OCI-LY7 (cell line): ENCODE measurements at regions not wholly inside any gene's neighbourhood (a gene's known extent, or its start where the extent isn't known, plus 50 kb on each side); places are given as distances from the start of the nearest gene placed in this dataset.

ENCODE experiments used
- BruUV-seq: library from RNA; stranded (reverse); fragments of 400-500 nt; replicated peaks from 2 replicates; lab custom pipeline; 2021; lab: Mats Ljungman, UMichigan
- CTCF ChIA-PET: fragments of 300-600 bp; sonication (Branson Sonifier 250); formaldehyde crosslinking; loops from one replicate; lab custom pipeline; 2022; ENCODE audit warnings: antibody characterized with exemption; ENCODE audit not compliant: unreplicated experiment; lab: Charles Lee
- POLR2A ChIA-PET: fragments of 300-600 bp; sonication (Branson Sonifier 250); formaldehyde crosslinking; loops from one replicate; lab custom pipeline; 2022; ENCODE audit warnings: antibody characterized with exemption; lab: Charles Lee
- DNase-seq: peaks from one replicate; pipeline ENCODE4 v3.0.0-alpha.2; 2015; ENCODE audit warnings: low spot score
- H2AFZ ChIP-seq: fragments of 200-600 bp; sonication (generic), shearing (Covaris generic); 2 replicates; pipeline ENCODE4 v1.6.1; 2014; ENCODE audit warnings: mild to moderate bottlenecking, antibody characterized with exemption, low read length, moderate library complexity
- H3K27ac ChIP-seq: fragments of 200-600 bp; sonication (generic); 2 replicates; pipeline ENCODE4 v1.5.1; 2014; ENCODE audit warnings: mixed run types, low read depth, mild to moderate bottlenecking, moderate library complexity, low read length, inconsistent platforms; ENCODE audit not compliant: poor library complexity, severe bottlenecking
- H3K36me3 ChIP-seq: fragments of 200-600 bp; sonication (generic); 2 replicates; pipeline ENCODE4 v1.6.1; 2014; ENCODE audit warnings: mild to moderate bottlenecking, antibody characterized with exemption, low read length, moderate library complexity, mixed read lengths; ENCODE audit not compliant: insufficient read depth
- H3K4me1 ChIP-seq: fragments of 200-600 bp; sonication (generic); 2 replicates; pipeline ENCODE4 v1.5.1; 2014; ENCODE audit warnings: mild to moderate bottlenecking, low read length; ENCODE audit not compliant: insufficient read depth, poor library complexity, severe bottlenecking
- H3K4me2 ChIP-seq: fragments of 200-600 bp; sonication (generic); 2 replicates; pipeline ENCODE4 v1.6.1; 2014; ENCODE audit warnings: mild to moderate bottlenecking, low read length
- H3K4me3 ChIP-seq: fragments of 200-600 bp; sonication (generic); 2 replicates; pipeline ENCODE4 v1.5.1; 2014; ENCODE audit warnings: mild to moderate bottlenecking, low read depth, low read length; ENCODE audit not compliant: poor library complexity, severe bottlenecking
- H3K79me2 ChIP-seq: fragments of 200-600 bp; sonication (generic); 2 replicates; pipeline ENCODE4 v1.6.1; 2016; ENCODE audit warnings: low read depth, mild to moderate bottlenecking, low read length, moderate library complexity, mixed read lengths; ENCODE audit not compliant: insufficient read depth
- H3K9me2 ChIP-seq: fragments of 200-600 bp; sonication (generic); 2 replicates; pipeline ENCODE4 v1.6.1; 2016; ENCODE audit warnings: mild to moderate bottlenecking, low read length, mixed read lengths; ENCODE audit not compliant: insufficient read depth
- H3K9me3 ChIP-seq: fragments of 200-600 bp; sonication (generic); 2 replicates; pipeline ENCODE4 v1.6.1; 2014; ENCODE audit warnings: mild to moderate bottlenecking, mixed run types, low read length, mixed read lengths
- H4K20me1 ChIP-seq: fragments of 200-600 bp; sonication (generic); 2 replicates; pipeline ENCODE4 v1.6.1; 2014; ENCODE audit warnings: mild to moderate bottlenecking, antibody characterized with exemption, low read length, moderate library complexity, mixed read lengths; ENCODE audit not compliant: insufficient read depth
- CTCF ChIP-seq: fragments of 200-600 bp; sonication (generic); conservative IDR thresholded peaks from 2 replicates; pipeline ENCODE4 v1.5.1; 2014; ENCODE audit warnings: mild to moderate bottlenecking, antibody characterized with exemption, low read length, moderate library complexity, mixed read lengths
- EZH2phosphoT487 ChIP-seq: fragments of 200-600 bp; sonication (generic); IDR thresholded peaks from 2 replicates; pipeline ENCODE4 v1.6.1; 2018; ENCODE audit warnings: low read depth, borderline replicate concordance, mild to moderate bottlenecking, mixed run types, antibody characterized with exemption, low read length, moderate library complexity, mixed read lengths
- intact Hi-C: fragments of 100-400 bp; cut with micrococcal nuclease; formaldehyde crosslinking; loops from one replicate; pipeline ENCODE4 v1.10.0; 2022; ENCODE audit not compliant: unreplicated experiment

GRCh38 chr17:65371702-65372101 is 189.7 kb downstream of the AXIN2 start:
- POLR2A ChIA-PET, result no interaction called here
- no peak overlapping the region for H3K27ac ChIP-seq
- DNase-seq, result no peak
- H3K36me3 ChIP-seq, result no peaks in the 10 kb centered on the region
- no peak overlapping the region for H3K4me2 ChIP-seq
- no peaks in the 10 kb centered on the region for H3K4me1 ChIP-seq
- no TSS peak for BruUV-seq
- no peaks in the 10 kb centered on the region for H3K79me2 ChIP-seq
- no peaks in the 10 kb centered on the region for H4K20me1 ChIP-seq
- H3K9me3 ChIP-seq, result no peaks in the 10 kb centered on the region
- no peak for TF ChIP-seq EZH2phosphoT487
- no peak for TF ChIP-seq CTCF
- no peaks in the 10 kb centered on the region for H3K9me2 ChIP-seq
- intact Hi-C loops, result no loop called here
- CTCF ChIA-PET, result no interaction called here
- no peak overlapping the region for H2AFZ ChIP-seq
- no peak overlapping the region for H3K4me3 ChIP-seq

GRCh38 chr17:65370669-65371131 is 190.7 kb downstream of the AXIN2 start:
- CTCF ChIA-PET, result no interaction called here
- intact Hi-C loops, result no loop called here
- H3K36me3 ChIP-seq, result no peaks in the 10 kb centered on the region
- H3K4me1 ChIP-seq, result no peaks in the 10 kb centered on the region
- no peak for DNase-seq
- no peak overlapping the region for H3K4me2 ChIP-seq
- no peak overlapping the region for H3K4me3 ChIP-seq
- no TSS peak for BruUV-seq
- TF ChIP-seq EZH2phosphoT487, result no peak
- TF ChIP-seq CTCF, result no peak
- H3K79me2 ChIP-seq, result no peaks in the 10 kb centered on the region
- H3K27ac ChIP-seq, result no peak overlapping the region
- H4K20me1 ChIP-seq, result no peaks in the 10 kb centered on the region
- no peaks in the 10 kb centered on the region for H3K9me2 ChIP-seq
- H2AFZ ChIP-seq, result no peak overlapping the region
- no peaks in the 10 kb centered on the region for H3K9me3 ChIP-seq
- POLR2A ChIA-PET, result interaction anchor here (0.6 kb wide), 1 partner anchor 795 kb away, joined by 3 read pairs; no protein-coding TSS in a partner anchor

- ChIA-PET CTCF (no interaction called here), POLR2A (no interaction called here)
- Histone ChIP-seq H3K4me1 (no peaks in the 10 kb centered on the region), H3K4me2 (no peak overlapping the region), H2AFZ (no peak overlapping the region), H3K9me3 (no peaks in the 10 kb centered on the region), H3K36me3 (no peaks in the 10 kb centered on the region), H3K79me2 (no peaks in the 10 kb centered on the region), H3K4me3 (no peak overlapping the region), H3K27ac (no peak overlapping the region), H4K20me1 (no peaks in the 10 kb centered on the region), H3K9me2 (no peaks in the 10 kb centered on the region)
- TF ChIP-seq EZH2phosphoT487 (no peak), CTCF (no peak)
- no peak for DNase-seq
- BruUV-seq, result no TSS peak
- intact Hi-C loops, result no loop called here
Observed at GRCh38 chr17:65368341-65368740, 193.1 kb downstream of the AXIN2 start.
